ENCODE measurements at regions not wholly inside any gene's neighbourhood (a gene's known extent, or its start where the extent isn't known, plus 50 kb on each side); places are given as distances from the start of the nearest gene placed in this dataset.

GRCh38 chr1:115181231-115181630 lies 91.9 kb upstream of the TSPAN2 start:
- no peaks in the 10 kb centered on the region for H3K9me3 ChIP-seq (ENCODE audit: low read depth, low read length, poor library complexity, severe bottlenecking)
- no peaks in the 10 kb centered on the region for H3K36me3 ChIP-seq (ENCODE audit: insufficient read depth, low read length, poor library complexity, severe bottlenecking)
- intact Hi-C loops (cut with micrococcal nuclease; ENCODE audit: unreplicated experiment) = no loop called here
- no peak for TF ChIP-seq EZH2 (IDR thresholded peaks at IDR 0.05; ENCODE audit: borderline replicate concordance, low read depth, low read length, poor library complexity, severe bottlenecking)
- TF ChIP-seq CTCF (conservative IDR thresholded peaks at IDR 0.05; ENCODE audit: low read depth, low read length) = no peak
- H3K4me3 ChIP-seq (ENCODE audit: low read depth, low read length, poor library complexity, severe bottlenecking) = no peak overlapping the region
- H3K27me3 ChIP-seq (replicated peaks; ENCODE audit: insufficient read depth, low read depth, low read length, poor library complexity) = no peaks in the 10 kb centered on the region
- no peak overlapping the region for H3K27ac ChIP-seq (ENCODE audit: low read depth, low read length, poor library complexity, severe bottlenecking)
- no TSS peak for BruUV-seq (replicated peaks)
- no peak for DNase-seq (ENCODE audit: low spot score)
- ChIA-PET CTCF (no interaction called here), POLR2A (ENCODE audit: low non-redundant PET) (interaction anchor here (0.6 kb wide), 1 partner anchor 9 kb away, joined by 3 read pairs; no protein-coding TSS in a partner anchor)
- no peaks in the 10 kb centered on the region for H3K4me1 ChIP-seq (ENCODE audit: insufficient read depth, low read length, poor library complexity, severe bottlenecking)

- DNase-seq (ENCODE audit: low spot score) = no peak
- H3K9me3 ChIP-seq (ENCODE audit: low read depth, low read length, poor library complexity, severe bottlenecking) = no peaks in the 10 kb centered on the region
- no peak for TF ChIP-seq EZH2 (IDR thresholded peaks at IDR 0.05; ENCODE audit: borderline replicate concordance, low read depth, low read length, poor library complexity, severe bottlenecking)
- no peak for TF ChIP-seq CTCF (conservative IDR thresholded peaks at IDR 0.05; ENCODE audit: low read depth, low read length)
- H3K4me3 ChIP-seq (ENCODE audit: low read depth, low read length, poor library complexity, severe bottlenecking) = no peak overlapping the region
- BruUV-seq (replicated peaks) = no TSS peak
- intact Hi-C loops (cut with micrococcal nuclease; ENCODE audit: unreplicated experiment) = no loop called here
- H3K27me3 ChIP-seq (replicated peaks; ENCODE audit: insufficient read depth, low read depth, low read length, poor library complexity) = no peaks in the 10 kb centered on the region
- H3K4me1 ChIP-seq (ENCODE audit: insufficient read depth, low read length, poor library complexity, severe bottlenecking) = no peaks in the 10 kb centered on the region
- H3K27ac ChIP-seq (ENCODE audit: low read depth, low read length, poor library complexity, severe bottlenecking) = no peak overlapping the region
- ChIA-PET POLR2A (ENCODE audit: low non-redundant PET) (no interaction called here), CTCF (no interaction called here)
- no peaks in the 10 kb centered on the region for H3K36me3 ChIP-seq (ENCODE audit: insufficient read depth, low read length, poor library complexity, severe bottlenecking)
Measured at GRCh38 chr1:115179397-115180079, 90.2 kb upstream of the TSPAN2 start.

- no peaks in the 10 kb centered on the region for H3K27me3 ChIP-seq (replicated peaks; ENCODE audit: insufficient read depth, low read depth, low read length, poor library complexity)
- no peaks in the 10 kb centered on the region for H3K36me3 ChIP-seq (ENCODE audit: insufficient read depth, low read length, poor library complexity, severe bottlenecking)
- no peak for DNase-seq (ENCODE audit: low spot score)
- ChIA-PET POLR2A (ENCODE audit: low non-redundant PET) (interaction anchor here (0.6 kb wide), 1 partner anchor 53 kb away, joined by 3 read pairs; no protein-coding TSS in a partner anchor), CTCF (no interaction called here)
- no peak overlapping the region for H3K4me3 ChIP-seq (ENCODE audit: low read depth, low read length, poor library complexity, severe bottlenecking)
- no peaks in the 10 kb centered on the region for H3K9me3 ChIP-seq (ENCODE audit: low read depth, low read length, poor library complexity, severe bottlenecking)
- TF ChIP-seq EZH2 (IDR thresholded peaks at IDR 0.05; ENCODE audit: borderline replicate concordance, low read depth, low read length, poor library complexity, severe bottlenecking) (no peak), CTCF (conservative IDR thresholded peaks at IDR 0.05; ENCODE audit: low read depth, low read length) (no peak)
- H3K27ac ChIP-seq (ENCODE audit: low read depth, low read length, poor library complexity, severe bottlenecking) = no peak overlapping the region
- intact Hi-C loops (cut with micrococcal nuclease; ENCODE audit: unreplicated experiment) = no loop called here
- no TSS peak for BruUV-seq (replicated peaks)
- no peaks in the 10 kb centered on the region for H3K4me1 ChIP-seq (ENCODE audit: insufficient read depth, low read length, poor library complexity, severe bottlenecking)
Measured at GRCh38 chr1:115176189-115176588, 86.9 kb upstream of the TSPAN2 start.
